ENCODE measurements at regions not wholly inside any gene's neighbourhood (a gene's known extent, or its start where the extent isn't known, plus 50 kb on each side); places are given as distances from the start of the nearest gene placed in this dataset.

DNA sequence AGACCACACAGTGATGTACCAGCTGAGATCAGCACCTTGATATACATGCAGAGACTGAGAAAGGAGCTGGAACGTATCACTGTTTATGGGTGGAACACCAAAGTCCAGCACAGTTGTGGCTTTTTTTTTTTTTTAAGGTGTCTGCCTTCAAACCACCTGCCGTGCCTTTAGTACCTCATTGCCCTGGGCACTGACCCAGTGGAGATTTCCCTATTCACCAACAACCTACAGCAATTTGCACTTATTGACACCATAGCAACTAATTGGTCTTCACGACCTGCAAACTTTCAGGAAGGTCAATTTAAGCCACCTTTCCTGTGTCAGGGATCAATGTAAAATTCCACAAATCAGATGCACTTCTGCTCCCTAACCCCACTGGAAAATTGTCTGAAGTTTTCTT is 181.6 kb upstream of the ADGRL2 start:
- H3K27me3 Mint-ChIP-seq (ENCODE audit: unreplicated experiment), result no peaks in the 10 kb centered on the region
- no peaks in the 10 kb centered on the region for H3K9me3 Mint-ChIP-seq (ENCODE audit: low read depth, unreplicated experiment)
- no peak overlapping the region for H3K27ac Mint-ChIP-seq (ENCODE audit: unreplicated experiment)
- no peaks in the 10 kb centered on the region for H3K4me1 Mint-ChIP-seq (ENCODE audit: low read depth, unreplicated experiment)
- intact Hi-C loops (cut with micrococcal nuclease; ENCODE audit: unreplicated experiment), result no loop called here
- no peaks in the 10 kb centered on the region for H3K36me3 Mint-ChIP-seq (ENCODE audit: insufficient read depth, unreplicated experiment)
- no TSS peak for BruUV-seq (replicated peaks)
- H3K4me3 Mint-ChIP-seq (ENCODE audit: low read depth, unreplicated experiment), result no peak overlapping the region
- CTCF ChIA-PET, result no interaction called here
- DNase-seq, result no peak
- TF ChIP-seq, protein P1, sequence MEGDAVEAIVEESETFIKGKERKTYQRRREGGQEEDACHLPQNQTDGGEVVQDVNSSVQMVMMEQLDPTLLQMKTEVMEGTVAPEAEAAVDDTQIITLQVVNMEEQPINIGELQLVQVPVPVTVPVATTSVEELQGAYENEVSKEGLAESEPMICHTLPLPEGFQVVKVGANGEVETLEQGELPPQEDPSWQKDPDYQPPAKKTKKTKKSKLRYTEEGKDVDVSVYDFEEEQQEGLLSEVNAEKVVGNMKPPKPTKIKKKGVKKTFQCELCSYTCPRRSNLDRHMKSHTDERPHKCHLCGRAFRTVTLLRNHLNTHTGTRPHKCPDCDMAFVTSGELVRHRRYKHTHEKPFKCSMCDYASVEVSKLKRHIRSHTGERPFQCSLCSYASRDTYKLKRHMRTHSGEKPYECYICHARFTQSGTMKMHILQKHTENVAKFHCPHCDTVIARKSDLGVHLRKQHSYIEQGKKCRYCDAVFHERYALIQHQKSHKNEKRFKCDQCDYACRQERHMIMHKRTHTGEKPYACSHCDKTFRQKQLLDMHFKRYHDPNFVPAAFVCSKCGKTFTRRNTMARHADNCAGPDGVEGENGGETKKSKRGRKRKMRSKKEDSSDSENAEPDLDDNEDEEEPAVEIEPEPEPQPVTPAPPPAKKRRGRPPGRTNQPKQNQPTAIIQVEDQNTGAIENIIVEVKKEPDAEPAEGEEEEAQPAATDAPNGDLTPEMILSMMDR (IDR thresholded peaks at IDR 0.05; ENCODE audit: unreplicated experiment), result no peak

DNA sequence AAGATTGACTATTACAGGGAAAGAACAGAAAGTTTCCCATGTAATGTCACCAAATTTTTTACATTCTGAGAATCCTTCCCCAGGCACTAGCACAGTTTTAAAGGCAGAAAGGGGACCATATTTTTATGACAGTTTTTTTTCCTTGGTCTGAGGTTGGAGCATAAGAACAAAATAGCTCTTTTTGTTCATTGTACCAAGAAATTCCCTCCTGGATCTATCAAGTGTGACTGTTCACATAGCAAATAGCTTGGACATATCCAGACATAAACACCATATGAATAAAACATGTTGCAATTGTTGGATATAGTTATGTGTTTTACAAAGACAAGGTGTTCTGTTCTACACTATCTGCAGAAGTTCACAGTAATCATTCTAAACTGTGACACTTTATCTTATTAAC is 182.4 kb upstream of the ADGRL2 start:
- Mint-ChIP-seq H3K27ac (ENCODE audit: unreplicated experiment) (no peak overlapping the region), H3K36me3 (ENCODE audit: insufficient read depth, unreplicated experiment) (no peaks in the 10 kb centered on the region), H3K4me3 (ENCODE audit: low read depth, unreplicated experiment) (no peak overlapping the region), H3K4me1 (ENCODE audit: low read depth, unreplicated experiment) (no peaks in the 10 kb centered on the region), H3K9me3 (ENCODE audit: low read depth, unreplicated experiment) (no peaks in the 10 kb centered on the region), H3K27me3 (ENCODE audit: unreplicated experiment) (no peaks in the 10 kb centered on the region)
- intact Hi-C loops (cut with micrococcal nuclease; ENCODE audit: unreplicated experiment), result no loop called here
- BruUV-seq (replicated peaks), result no TSS peak
- CTCF ChIA-PET, result no interaction called here
- DNase-seq, result no peak
- TF ChIP-seq, protein P1 (IDR thresholded peaks at IDR 0.05; ENCODE audit: unreplicated experiment), result no peak

DNA sequence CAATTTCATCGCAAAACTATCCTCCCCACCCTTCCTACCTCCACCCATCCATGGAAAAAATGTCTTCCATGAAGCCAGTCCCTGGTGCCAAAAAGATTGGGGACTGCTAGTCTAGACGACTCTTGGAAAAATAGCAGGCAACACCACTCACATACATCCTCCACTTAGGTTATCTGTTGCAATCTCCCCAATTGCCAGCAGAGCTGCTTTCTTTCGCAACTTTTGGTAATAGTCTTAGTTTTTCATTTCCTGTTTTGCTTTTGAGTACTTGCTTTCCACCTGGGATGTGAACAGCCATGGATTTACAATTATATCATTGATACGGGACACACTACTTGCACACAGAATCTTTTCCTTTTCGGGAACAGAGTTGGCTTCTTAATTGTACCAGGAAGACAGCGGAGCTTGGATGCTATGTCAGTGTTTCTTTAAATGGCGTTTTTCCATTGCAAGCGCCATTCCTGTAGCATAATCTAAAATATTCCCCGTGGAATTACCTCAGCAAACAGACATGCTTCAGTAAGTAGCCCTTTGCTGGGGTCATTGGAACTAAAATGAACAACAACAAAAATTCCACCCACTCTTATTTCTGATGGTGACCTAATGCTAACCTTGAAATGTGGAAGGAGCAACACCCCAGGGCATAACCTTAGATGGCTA is 183.3 kb upstream of the ADGRL2 start:
- Mint-ChIP-seq H3K4me1 (ENCODE audit: low read depth, unreplicated experiment) (no peaks in the 10 kb centered on the region), H3K27ac (ENCODE audit: unreplicated experiment) (no peak overlapping the region), H3K36me3 (ENCODE audit: insufficient read depth, unreplicated experiment) (no peaks in the 10 kb centered on the region), H3K9me3 (ENCODE audit: low read depth, unreplicated experiment) (no peaks in the 10 kb centered on the region), H3K4me3 (ENCODE audit: low read depth, unreplicated experiment) (no peak overlapping the region), H3K27me3 (ENCODE audit: unreplicated experiment) (no peaks in the 10 kb centered on the region)
- no peak for DNase-seq
- CTCF ChIA-PET, result interaction anchor here (0.6 kb wide), 1 partner anchor 1308 kb away, joined by 3 read pairs; no protein-coding TSS in a partner anchor
- BruUV-seq (replicated peaks), result no TSS peak
- TF ChIP-seq, protein P1 (IDR thresholded peaks at IDR 0.05; ENCODE audit: unreplicated experiment), result no peak
- intact Hi-C loops (cut with micrococcal nuclease; ENCODE audit: unreplicated experiment), result no loop called here

DNA sequence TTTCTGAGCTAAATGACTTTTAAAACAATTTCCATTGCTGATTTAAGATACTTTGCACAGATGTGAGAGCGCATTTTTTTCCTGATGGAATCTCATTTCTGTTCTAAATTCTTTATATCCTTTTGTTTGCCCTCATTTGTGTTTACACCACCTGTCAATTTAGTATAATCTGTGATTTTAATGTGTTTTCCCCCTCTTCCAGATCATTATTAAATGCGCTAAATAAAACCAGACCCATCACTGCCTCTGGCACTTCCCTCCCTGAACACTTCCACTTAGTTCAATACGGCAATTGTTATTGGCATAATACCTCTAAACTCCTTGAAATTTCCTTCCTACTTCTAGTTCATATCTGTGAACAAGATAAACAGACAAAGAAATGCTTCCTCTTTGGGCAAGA is 186.9 kb upstream of the ADGRL2 start:
- no peaks in the 10 kb centered on the region for H3K36me3 Mint-ChIP-seq (ENCODE audit: insufficient read depth, unreplicated experiment)
- DNase-seq, result no peak
- no peaks in the 10 kb centered on the region for H3K27me3 Mint-ChIP-seq (ENCODE audit: unreplicated experiment)
- TF ChIP-seq, protein P1 (IDR thresholded peaks at IDR 0.05; ENCODE audit: unreplicated experiment), result no peak
- no peak overlapping the region for H3K4me3 Mint-ChIP-seq (ENCODE audit: low read depth, unreplicated experiment)
- no peak overlapping the region for H3K27ac Mint-ChIP-seq (ENCODE audit: unreplicated experiment)
- intact Hi-C loops (cut with micrococcal nuclease; ENCODE audit: unreplicated experiment), result no loop called here
- BruUV-seq (replicated peaks), result no TSS peak
- H3K9me3 Mint-ChIP-seq (ENCODE audit: low read depth, unreplicated experiment), result no peaks in the 10 kb centered on the region
- CTCF ChIA-PET, result no interaction called here
- H3K4me1 Mint-ChIP-seq (ENCODE audit: low read depth, unreplicated experiment), result no peaks in the 10 kb centered on the region
